PC-3 (cell line): ENCODE measurements at regions not wholly inside any gene's neighbourhood (a gene's known extent, or its start where the extent isn't known, plus 50 kb on each side); places are given as distances from the start of the nearest gene placed in this dataset.

Experiments
- ATAC-seq: fragments of 200-7000 bp; cut with Tn5 transposase; 2 replicates; pipeline ENCODE4 v1.9.1; 2020; ENCODE audit warnings: mild to moderate bottlenecking, moderate library complexity
- BruUV-seq: library from RNA; stranded (reverse); fragments of 400-500 nt; replicated peaks from 2 replicates; lab custom pipeline; 2021; lab: Mats Ljungman, UMichigan
- CTCF ChIA-PET: fragments of 300-600 bp; sonication (Branson Sonifier 250); formaldehyde crosslinking; loops from one replicate; lab custom pipeline; 2022; ENCODE audit warnings: antibody characterized with exemption; lab: Charles Lee
- POLR2A ChIA-PET: fragments of 300-600 bp; sonication (Branson Sonifier 250); formaldehyde crosslinking; loops from one replicate; lab custom pipeline; 2022; ENCODE audit warnings: antibody characterized with exemption; ENCODE audit not compliant: unreplicated experiment; lab: Charles Lee
- DNase-seq: peaks from one replicate; pipeline ENCODE4 v3.0.0-alpha.2; 2015
- H2AFZ ChIP-seq: fragments of 300-600 bp; sonication (generic); 2 replicates; pipeline ENCODE4 v1.6.0; 2016; ENCODE audit warnings: antibody characterized with exemption, low read length
- H3F3A ChIP-seq: fragments of 300-600 bp; sonication (generic); one replicate; pipeline ENCODE4 v1.6.0; 2017; ENCODE audit warnings: antibody characterized with exemption, low read length, control low read depth, mild to moderate bottlenecking; ENCODE audit not compliant: unreplicated experiment
- H3K27ac ChIP-seq: fragments of 300-600 bp; sonication (generic); 2 replicates; pipeline ENCODE4 v1.5.1; 2016; ENCODE audit warnings: mild to moderate bottlenecking, low read length
- H3K27me3 ChIP-seq: fragments of 300-600 bp; sonication (generic); 2 replicates; pipeline ENCODE4 v1.6.1; 2016; ENCODE audit warnings: low read length, mixed read lengths
- H3K36me3 ChIP-seq: fragments of 300-600 bp; sonication (generic); 2 replicates; pipeline ENCODE4 v1.6.1; 2016; ENCODE audit warnings: low read depth, mixed run types, low read length, mixed read lengths
- H3K4me1 ChIP-seq: fragments of 300-600 bp; sonication (generic); 2 replicates; pipeline ENCODE4 v1.5.1; 2016; ENCODE audit warnings: low read length; ENCODE audit not compliant: insufficient read depth
- H3K4me2 ChIP-seq: fragments of 300-600 bp; sonication (generic); 2 replicates; pipeline ENCODE4 v1.6.0; 2016; ENCODE audit warnings: low read length
- H3K4me3 ChIP-seq: fragments of 300-600 bp; sonication (generic); 2 replicates; pipeline ENCODE4 v1.5.1; 2016; ENCODE audit warnings: mild to moderate bottlenecking, low read length, mixed read lengths
- H3K79me2 ChIP-seq: fragments of 300-600 bp; sonication (generic); 2 replicates; pipeline ENCODE4 v1.6.1; 2017; ENCODE audit warnings: low read length, mixed read lengths
- H3K9ac ChIP-seq: fragments of 300-600 bp; sonication (generic); 2 replicates; pipeline ENCODE4 v1.6.0; 2016; ENCODE audit warnings: mild to moderate bottlenecking, low read length
- H3K9me2 ChIP-seq: fragments of 300-600 bp; sonication (generic); replicated peaks from 2 replicates; pipeline ENCODE4 v1.6.1; 2016; ENCODE audit warnings: mixed run types, low read length, mixed read lengths
- H3K9me3 ChIP-seq: fragments of 300-600 bp; sonication (generic); 2 replicates; pipeline ENCODE4 v1.6.1; 2016; ENCODE audit warnings: low read length, mixed read lengths
- H4K20me1 ChIP-seq: fragments of 300-600 bp; sonication (generic); 2 replicates; pipeline ENCODE4 v1.6.1; 2016; ENCODE audit warnings: low read length, mixed read lengths
- EZH2 ChIP-seq: fragments of 300-600 bp; sonication (generic); IDR thresholded peaks from one replicate; pipeline ENCODE4 v1.6.1; 2017; ENCODE audit warnings: antibody characterized with exemption, mild to moderate bottlenecking, low read length; ENCODE audit not compliant: unreplicated experiment
- EZH2phosphoT487 ChIP-seq: fragments of 300-600 bp; sonication (generic); IDR thresholded peaks from 2 replicates; pipeline ENCODE4 v1.6.1; 2018; ENCODE audit warnings: mild to moderate bottlenecking, antibody characterized with exemption, low read length, borderline replicate concordance
- intact Hi-C: fragments of 100-400 bp; cut with micrococcal nuclease; formaldehyde crosslinking; loops from 2 replicates; pipeline ENCODE4 v1.9.0; 2023
- TF ChIP-seq, protein P1 (sequence below): fragments of 300-600 bp; sonication (generic); conservative IDR thresholded peaks from 2 replicates; pipeline ENCODE4 v1.5.1; 2017; ENCODE audit warnings: antibody characterized with exemption, low read depth, mild to moderate bottlenecking, low read length

GRCh38 chr2:4561196-4561595, 857.8 kb downstream of the DCDC2C start:
- Histone ChIP-seq H3F3A (no peaks in the 10 kb centered on the region), H2AFZ (no peak overlapping the region), H3K79me2 (no peaks in the 10 kb centered on the region), H3K36me3 (no peaks in the 10 kb centered on the region), H3K9ac (no peak overlapping the region), H3K9me2 (no peaks in the 10 kb centered on the region), H3K4me2 (no peak overlapping the region), H3K9me3 (no peaks in the 10 kb centered on the region), H3K27me3 (no peaks in the 10 kb centered on the region), H3K4me3 (no peak overlapping the region), H3K27ac (no peak overlapping the region), H4K20me1 (no peaks in the 10 kb centered on the region), H3K4me1 (no peaks in the 10 kb centered on the region)
- TF ChIP-seq EZH2 (no peak), EZH2phosphoT487 (no peak)
- TF ChIP-seq, protein P1, sequence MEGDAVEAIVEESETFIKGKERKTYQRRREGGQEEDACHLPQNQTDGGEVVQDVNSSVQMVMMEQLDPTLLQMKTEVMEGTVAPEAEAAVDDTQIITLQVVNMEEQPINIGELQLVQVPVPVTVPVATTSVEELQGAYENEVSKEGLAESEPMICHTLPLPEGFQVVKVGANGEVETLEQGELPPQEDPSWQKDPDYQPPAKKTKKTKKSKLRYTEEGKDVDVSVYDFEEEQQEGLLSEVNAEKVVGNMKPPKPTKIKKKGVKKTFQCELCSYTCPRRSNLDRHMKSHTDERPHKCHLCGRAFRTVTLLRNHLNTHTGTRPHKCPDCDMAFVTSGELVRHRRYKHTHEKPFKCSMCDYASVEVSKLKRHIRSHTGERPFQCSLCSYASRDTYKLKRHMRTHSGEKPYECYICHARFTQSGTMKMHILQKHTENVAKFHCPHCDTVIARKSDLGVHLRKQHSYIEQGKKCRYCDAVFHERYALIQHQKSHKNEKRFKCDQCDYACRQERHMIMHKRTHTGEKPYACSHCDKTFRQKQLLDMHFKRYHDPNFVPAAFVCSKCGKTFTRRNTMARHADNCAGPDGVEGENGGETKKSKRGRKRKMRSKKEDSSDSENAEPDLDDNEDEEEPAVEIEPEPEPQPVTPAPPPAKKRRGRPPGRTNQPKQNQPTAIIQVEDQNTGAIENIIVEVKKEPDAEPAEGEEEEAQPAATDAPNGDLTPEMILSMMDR = no peak
- POLR2A ChIA-PET = no interaction called here
- no TSS peak for BruUV-seq
- ATAC-seq (no peak), DNase-seq (no peak)
- intact Hi-C loops = no loop called here
- CTCF ChIA-PET = no interaction called here

DNA sequence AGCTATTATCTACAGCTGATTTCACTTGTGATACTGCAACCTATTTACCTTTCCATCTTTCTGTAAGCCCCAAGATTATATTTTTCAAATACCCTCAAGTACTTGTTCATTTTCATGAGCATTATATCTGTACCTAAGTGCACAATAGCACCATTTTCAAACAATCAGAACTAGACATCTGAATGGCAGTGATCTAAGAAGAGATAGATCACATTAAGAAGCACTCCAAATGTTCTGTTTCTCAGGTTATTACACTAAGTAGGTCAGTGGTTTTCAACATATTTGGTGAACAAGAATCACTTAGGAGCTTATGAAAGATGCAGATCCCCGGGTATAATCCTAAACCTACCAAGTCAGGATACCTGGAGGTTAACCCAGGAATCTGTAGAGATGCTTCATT, 872.7 kb downstream of the DCDC2C start:
- Histone ChIP-seq H3K4me1 (no peaks in the 10 kb centered on the region), H3K9ac (no peak overlapping the region), H3F3A (no peaks in the 10 kb centered on the region), H4K20me1 (no peaks in the 10 kb centered on the region), H2AFZ (no peak overlapping the region), H3K79me2 (no peaks in the 10 kb centered on the region), H3K27ac (no peak overlapping the region), H3K4me3 (no peak overlapping the region), H3K9me2 (no peaks in the 10 kb centered on the region), H3K4me2 (no peak overlapping the region), H3K27me3 (no peaks in the 10 kb centered on the region), H3K36me3 (no peaks in the 10 kb centered on the region), H3K9me3 (0 out of 2 replicates have a peak, but pooled peaks cover 4% of the 10 kb centered on the region)
- ChIA-PET POLR2A (no interaction called here), CTCF (no interaction called here)
- no peak for DNase-seq
- no TSS peak for BruUV-seq
- intact Hi-C loops = no loop called here
- no peak for ATAC-seq
- TF ChIP-seq, protein P1 = no peak
- TF ChIP-seq EZH2phosphoT487 (no peak), EZH2 (no peak)

GRCh38 chr2:4579977-4580376, 876.6 kb downstream of the DCDC2C start:
- Histone ChIP-seq H3F3A (no peaks in the 10 kb centered on the region), H2AFZ (no peak overlapping the region), H3K4me3 (no peak overlapping the region), H3K9ac (no peak overlapping the region), H3K4me1 (no peaks in the 10 kb centered on the region), H3K9me2 (no peaks in the 10 kb centered on the region), H3K27me3 (no peaks in the 10 kb centered on the region), H3K79me2 (no peaks in the 10 kb centered on the region), H3K4me2 (no peak overlapping the region), H3K27ac (no peak overlapping the region), H3K36me3 (no peaks in the 10 kb centered on the region), H3K9me3 (0 out of 2 replicates have a peak, but pooled peaks cover 4% of the 10 kb centered on the region), H4K20me1 (no peaks in the 10 kb centered on the region)
- POLR2A ChIA-PET = no interaction called here
- no peak for ATAC-seq
- TF ChIP-seq, protein P1 = no peak
- TF ChIP-seq EZH2 = no peak
- no peak for TF ChIP-seq EZH2phosphoT487
- intact Hi-C loops = no loop called here
- CTCF ChIA-PET = no interaction called here
- DNase-seq = no peak
- BruUV-seq = no TSS peak
